BLaER1 (cell line): ENCODE measurements at regions not wholly inside any gene's neighbourhood (a gene's known extent, or its start where the extent isn't known, plus 50 kb on each side); places are given as distances from the start of the nearest gene placed in this dataset.
A peak's percentile ranks its signal among the peaks of the same experiment; 100 is the strongest.

Source experiments
- H3K27ac ChIP-seq: shearing (Covaris generic); formaldehyde crosslinking; 2 replicates; pipeline ENCODE4 v1.8.1; 2022
- H3K27me3 ChIP-seq: shearing (Covaris generic); formaldehyde crosslinking; 2 replicates; pipeline ENCODE4 v1.8.1; 2022
- H3K36me3 ChIP-seq: shearing (Covaris generic); formaldehyde crosslinking; 2 replicates; pipeline ENCODE4 v1.8.1; 2022
- H3K4me1 ChIP-seq: shearing (Covaris generic); formaldehyde crosslinking; 2 replicates; pipeline ENCODE4 v1.8.1; 2022
- H3K4me2 ChIP-seq: shearing (Covaris generic); formaldehyde crosslinking; 2 replicates; pipeline ENCODE4 v1.8.1; 2022
- H3K4me3 ChIP-seq: shearing (Covaris generic); formaldehyde crosslinking; 2 replicates; pipeline ENCODE4 v1.8.1; 2022
- H3K9ac ChIP-seq: shearing (Covaris generic); formaldehyde crosslinking; 2 replicates; pipeline ENCODE4 v1.8.1; 2022
- H3K9me3 ChIP-seq: shearing (Covaris generic); formaldehyde crosslinking; 2 replicates; pipeline ENCODE4 v1.8.1; 2022
- H4K20me1 ChIP-seq: shearing (Covaris generic); formaldehyde crosslinking; 2 replicates; pipeline ENCODE4 v1.8.1; 2022
- Cebpa-rat ChIP-seq: shearing (Covaris generic); IDR thresholded peaks from 2 replicates; pipeline ENCODE4 v1.8.1; 2022

- peak overlapping the region; percentile 41; the same call in 1 of the 2 replicates for H3K4me2 ChIP-seq
- H3K36me3 ChIP-seq, result no peaks in the 10 kb centered on the region
- no peaks in the 10 kb centered on the region for H4K20me1 ChIP-seq
- H3K27me3 ChIP-seq, result no peaks in the 10 kb centered on the region
- no peak overlapping the region for H3K9ac ChIP-seq
- H3K4me3 ChIP-seq, result no peak overlapping the region
- H3K9me3 ChIP-seq, result no peaks in the 10 kb centered on the region; the same call in 1 of the 2 replicates
- peaks cover 57% of the 10 kb centered on the region for H3K4me1 ChIP-seq
- no peak for TF ChIP-seq Cebpa-rat
- no peak overlapping the region for H3K27ac ChIP-seq
These were observed 52.9 kb upstream of the HDDC2 start for GRCh38 chr6:125354649-125355048.

GRCh38 chr6:125356884-125357283, 55.1 kb upstream of the HDDC2 start:
- H3K4me1 ChIP-seq, result peaks cover 57% of the 10 kb centered on the region
- no peaks in the 10 kb centered on the region for H3K36me3 ChIP-seq
- no peaks in the 10 kb centered on the region for H3K9me3 ChIP-seq
- peak overlapping the region; percentile 85 for H3K4me2 ChIP-seq
- H3K27me3 ChIP-seq, result no peaks in the 10 kb centered on the region
- H4K20me1 ChIP-seq, result no peaks in the 10 kb centered on the region
- H3K27ac ChIP-seq, result peak overlapping the region; percentile 56
- no peak overlapping the region for H3K9ac ChIP-seq
- H3K4me3 ChIP-seq, result peak overlapping the region; percentile 4; the same call in 1 of the 2 replicates
- TF ChIP-seq Cebpa-rat, result no peak

GRCh38 chr6:125357515-125358256, 55.9 kb upstream of the HDDC2 start:
- peaks cover 61% of the 10 kb centered on the region for H3K4me1 ChIP-seq
- no peaks in the 10 kb centered on the region for H3K27me3 ChIP-seq
- peak overlapping the region; percentile 4; the same call in 1 of the 2 replicates for H3K4me3 ChIP-seq
- peak overlapping the region; percentile 85 for H3K4me2 ChIP-seq
- no peaks in the 10 kb centered on the region for H3K9me3 ChIP-seq
- peak overlapping the region; percentile 56 for H3K27ac ChIP-seq
- H3K36me3 ChIP-seq, result no peaks in the 10 kb centered on the region
- H4K20me1 ChIP-seq, result no peaks in the 10 kb centered on the region
- H3K9ac ChIP-seq, result peak overlapping the region; percentile 8; the same call in 1 of the 2 replicates
- no peak for TF ChIP-seq Cebpa-rat

- Histone ChIP-seq H3K36me3 (no peaks in the 10 kb centered on the region), H3K4me3 (no peak overlapping the region), H3K9me3 (no peaks in the 10 kb centered on the region), H3K27me3 (no peaks in the 10 kb centered on the region), H3K4me1 (peaks cover 73% of the 10 kb centered on the region), H3K4me2 (peak overlapping the region; percentile 85; the same call in 1 of the 2 replicates), H4K20me1 (no peaks in the 10 kb centered on the region), H3K27ac (no peak overlapping the region), H3K9ac (no peak overlapping the region)
- no peak for TF ChIP-seq Cebpa-rat
These were observed 57.1 kb upstream of the HDDC2 start for GRCh38 chr6:125358898-125359297.

- H3K4me1 ChIP-seq, result peaks cover 46% of the 10 kb centered on the region
- H3K27me3 ChIP-seq, result no peaks in the 10 kb centered on the region
- H3K4me3 ChIP-seq, result no peak overlapping the region
- no peaks in the 10 kb centered on the region for H3K9me3 ChIP-seq
- H3K4me2 ChIP-seq, result no peak overlapping the region
- no peak for TF ChIP-seq Cebpa-rat
- no peak overlapping the region for H3K27ac ChIP-seq
- H3K36me3 ChIP-seq, result no peaks in the 10 kb centered on the region
- H3K9ac ChIP-seq, result no peak overlapping the region
- H4K20me1 ChIP-seq, result no peaks in the 10 kb centered on the region
These were observed 60.1 kb upstream of the HDDC2 start for GRCh38 chr6:125361868-125362267.

GRCh38 chr6:125363039-125363823, 61.5 kb upstream of the HDDC2 start:
- TF ChIP-seq Cebpa-rat, result no peak
- no peaks in the 10 kb centered on the region for H3K36me3 ChIP-seq
- H3K4me1 ChIP-seq, result peaks cover 32% of the 10 kb centered on the region
- no peaks in the 10 kb centered on the region for H3K9me3 ChIP-seq
- peak overlapping the region; percentile 62 for H3K4me3 ChIP-seq
- no peaks in the 10 kb centered on the region for H3K27me3 ChIP-seq
- H3K4me2 ChIP-seq, result peak overlapping the region; percentile 86
- peak overlapping the region; percentile 62 for H3K9ac ChIP-seq
- H4K20me1 ChIP-seq, result no peaks in the 10 kb centered on the region
- H3K27ac ChIP-seq, result peak overlapping the region; percentile 32; the same call in 1 of the 2 replicates

GRCh38 chr6:125363824-125364165, 62.0 kb upstream of the HDDC2 start:
- H3K4me3 ChIP-seq, result peak overlapping the region; percentile 62
- no peaks in the 10 kb centered on the region for H3K27me3 ChIP-seq
- peaks cover 26% of the 10 kb centered on the region for H3K4me1 ChIP-seq
- H3K4me2 ChIP-seq, result peak overlapping the region; percentile 86
- H3K27ac ChIP-seq, result 0 out of 2 replicates have a peak overlapping the region, but pooled peaks have one; percentile 32
- no peaks in the 10 kb centered on the region for H4K20me1 ChIP-seq
- H3K9ac ChIP-seq, result peak overlapping the region; percentile 62; the same call in 1 of the 2 replicates
- no peaks in the 10 kb centered on the region for H3K36me3 ChIP-seq
- no peak for TF ChIP-seq Cebpa-rat
- H3K9me3 ChIP-seq, result no peaks in the 10 kb centered on the region

GRCh38 chr6:125365230-125365629, 63.5 kb upstream of the HDDC2 start:
- Histone ChIP-seq H3K4me2 (no peak overlapping the region), H3K4me1 (peaks cover 19% of the 10 kb centered on the region), H4K20me1 (no peaks in the 10 kb centered on the region), H3K36me3 (no peaks in the 10 kb centered on the region), H3K27me3 (no peaks in the 10 kb centered on the region), H3K27ac (no peak overlapping the region), H3K9ac (no peak overlapping the region), H3K4me3 (no peak overlapping the region), H3K9me3 (no peaks in the 10 kb centered on the region)
- TF ChIP-seq Cebpa-rat, result no peak

- Histone ChIP-seq H3K4me2 (no peak overlapping the region), H3K9me3 (0 out of 2 replicates have a peak, but pooled peaks cover 4% of the 10 kb centered on the region), H3K4me1 (peaks cover 19% of the 10 kb centered on the region), H3K36me3 (no peaks in the 10 kb centered on the region), H4K20me1 (no peaks in the 10 kb centered on the region), H3K4me3 (no peak overlapping the region), H3K27me3 (no peaks in the 10 kb centered on the region), H3K27ac (no peak overlapping the region), H3K9ac (no peak overlapping the region)
- no peak for TF ChIP-seq Cebpa-rat
These were observed 65.4 kb upstream of the HDDC2 start for GRCh38 chr6:125367036-125367782.
